Liver (tissue), 7 donors: ENCODE measurements at regions not wholly inside any gene's neighbourhood (a gene's known extent, or its start where the extent isn't known, plus 50 kb on each side); places are given as distances from the start of the nearest gene placed in this dataset.
A peak's percentile ranks its signal among the peaks of the same experiment; 100 is the strongest.
"Not testable (repeated sequence)": the region's sequence is repeated elsewhere in the genome, so short reads cannot be mapped to it uniquely, and the experiment has no call there.

Source experiments
- DNase-seq: peaks from one replicate; pipeline ENCODE4 v3.0.0-alpha.2; 2017; ENCODE audit warnings: low spot score
- H3K27ac ChIP-seq, 2 donors: one replicate each; pipeline ENCODE4 v1.7.0; 2013; ENCODE audit warnings: inconsistent platforms in 2 of 2, low read length in 2 of 2, control low read depth in 1 of 2, low read depth in 1 of 2, mild to moderate bottlenecking in 1 of 2
- H3K27me3 ChIP-seq, 4 donors: one replicate each; pipeline versions ENCODE4 v1.6.1 to v1.7.0; 2013; ENCODE audit warnings: low read length in 3 of 4, inconsistent platforms in 1 of 4, mild to moderate bottlenecking in 1 of 4, moderate library complexity in 1 of 4; ENCODE audit not compliant: control insufficient read depth in 4 of 4, insufficient read depth in 4 of 4
- H3K36me3 ChIP-seq, 4 donors: one replicate each; pipeline versions ENCODE4 v1.6.1 to v1.7.0; 2013; ENCODE audit warnings: low read length in 3 of 4, mild to moderate bottlenecking in 3 of 4, low read depth in 1 of 4, moderate library complexity in 1 of 4; ENCODE audit not compliant: control insufficient read depth in 4 of 4, insufficient read depth in 3 of 4
- H3K4me1 ChIP-seq, 4 donors: one replicate each; pipeline versions ENCODE4 v1.6.1 to v1.7.0; 2013; ENCODE audit warnings: low read length in 3 of 4, mild to moderate bottlenecking in 3 of 4, moderate library complexity in 1 of 4; ENCODE audit not compliant: control insufficient read depth in 4 of 4, insufficient read depth in 4 of 4
- H3K4me3 ChIP-seq, 3 donors: one replicate each; pipeline versions ENCODE4 v1.6.1 to v1.7.0; 2013; ENCODE audit warnings: low read length in 3 of 3, control low read depth in 1 of 3, low read depth in 1 of 3, mild to moderate bottlenecking in 1 of 3
- H3K9ac ChIP-seq, 2 donors: one replicate each; pipeline ENCODE4 v1.7.0; 2013; ENCODE audit warnings: low read length in 2 of 2, mild to moderate bottlenecking in 2 of 2, moderate library complexity in 2 of 2, control low read depth in 1 of 2, low read depth in 1 of 2
- H3K9me3 ChIP-seq, 4 donors: one replicate each; pipeline versions ENCODE4 v1.6.1 to v1.7.0; 2013; ENCODE audit warnings: low read length in 3 of 4; ENCODE audit not compliant: control insufficient read depth in 4 of 4
- NR2F2 ChIP-seq: IDR thresholded peaks from 2 replicates; pipeline ENCODE4 v1.6.1; 2016; ENCODE audit warnings: antibody characterized with exemption
- RAD21 ChIP-seq, 2 donors: IDR thresholded peaks; 2 replicates each; pipeline ENCODE4 v1.6.1; 2016; ENCODE audit warnings: antibody characterized with exemption in 2 of 2, mild to moderate bottlenecking in 2 of 2
- SP1 ChIP-seq: IDR thresholded peaks from 2 replicates; pipeline ENCODE4 v1.6.1; 2018; ENCODE audit warnings: antibody characterized with exemption, mild to moderate bottlenecking
- WGBS: extraction: QIAGEN DNeasy Blood & Tissue Kit; methylation state at CpG from one replicate; pipeline ENCODE4 v1.1.7; 2013; 5-methylcytosine and 5-hydroxymethylcytosine counted together
- donor health status: healthy.
- donor health status: healthy.
- donor health status: healthy.
- donor health status: healthy.

DNA sequence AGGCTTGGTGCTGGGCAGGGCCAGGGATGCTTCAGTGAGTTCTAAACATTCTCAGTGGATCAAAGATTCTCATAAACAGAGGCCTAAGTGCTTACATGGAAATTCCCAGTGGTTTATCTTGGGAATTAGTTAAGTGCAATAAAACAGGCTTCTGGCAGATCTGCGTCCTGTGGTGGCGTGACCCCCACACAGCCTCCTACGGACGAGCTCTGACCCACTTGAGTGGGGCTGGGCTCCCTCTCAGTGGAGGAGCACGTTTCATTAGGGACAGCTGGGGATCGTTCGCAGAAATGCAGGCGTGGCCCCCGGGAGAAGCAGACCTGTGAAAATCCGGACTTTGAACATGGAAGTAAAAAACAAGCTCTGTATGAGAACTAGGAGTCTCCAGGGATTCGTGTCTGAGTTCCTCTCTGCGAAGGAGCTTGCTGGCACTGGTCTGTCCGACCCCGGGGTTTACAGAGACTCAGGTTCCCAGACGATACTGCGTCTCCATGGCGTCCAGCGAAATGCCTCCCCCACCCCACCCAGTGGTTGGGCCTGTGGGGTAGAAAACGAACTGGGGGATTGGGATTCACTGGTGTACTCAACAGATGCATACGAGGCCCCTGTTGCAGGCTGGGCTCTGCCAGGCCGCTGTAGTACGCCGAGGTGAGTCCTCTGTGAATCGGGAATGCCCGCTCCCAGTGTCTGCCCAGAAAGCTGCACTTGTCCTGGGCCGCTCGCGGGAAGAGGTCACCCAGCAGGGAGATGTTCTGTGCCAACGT, 117.6 kb downstream of the NPIPB11 start:
- H3K36me3 ChIP-seq, DNase-seq, H3K4me3 ChIP-seq, H3K4me1 ChIP-seq, H3K27me3 ChIP-seq, H3K9me3 ChIP-seq, H3K9ac ChIP-seq: not testable (repeated sequence)
- H3K27ac ChIP-seq: peak overlapping the region; percentile 31 to 57
- 81% methylated on average over 29 of the region's 29 CpGs for WGBS
- peak; percentile 11 for TF ChIP-seq SP1
- TF ChIP-seq RAD21 (IDR thresholded peaks at IDR 0.05): peak in 1 of 2 donors; percentile 14
- TF ChIP-seq NR2F2: peak; percentile 40

DNA sequence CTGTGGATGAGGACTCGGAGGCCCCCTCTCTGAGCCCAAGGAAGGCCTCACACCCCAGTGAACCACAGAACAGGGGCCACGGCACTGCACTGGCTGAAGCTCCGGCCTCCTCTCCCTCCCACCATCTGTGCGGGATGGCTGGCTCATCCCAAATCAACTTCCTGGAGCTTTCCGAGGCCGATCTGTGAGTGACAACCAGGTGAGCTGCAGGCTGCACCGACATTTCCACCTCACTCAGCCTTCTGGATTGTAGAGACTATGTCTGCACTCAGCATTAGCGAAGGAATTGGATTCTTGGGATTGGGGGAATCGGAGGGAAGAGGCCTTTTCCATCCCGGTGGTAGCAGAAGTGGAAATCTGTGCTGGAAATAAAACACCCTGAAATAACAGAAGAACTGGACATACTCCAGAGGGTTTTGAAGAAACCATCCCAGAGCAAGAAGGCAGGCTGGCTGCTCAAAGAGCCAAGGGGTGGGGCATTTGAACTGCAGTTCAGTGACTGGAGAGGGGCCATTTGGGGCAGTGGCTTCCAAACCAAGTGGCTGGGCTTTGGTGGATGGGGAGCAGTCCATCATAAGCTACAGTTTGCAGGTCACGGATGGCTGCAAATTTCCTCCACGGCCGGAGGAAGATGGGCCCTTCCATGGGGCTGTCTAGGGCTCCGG, 118.5 kb downstream of the NPIPB11 start:
- WGBS: 89% methylated on average over 14 of the region's 14 CpGs
- H3K27me3 ChIP-seq, H3K4me1 ChIP-seq, H3K9ac ChIP-seq, H3K36me3 ChIP-seq, H3K9me3 ChIP-seq, H3K4me3 ChIP-seq, DNase-seq: not testable (repeated sequence)
- H3K27ac ChIP-seq: peak overlapping the region; percentile 35 to 42

- 95% methylated on average over 5 of the region's 5 CpGs for WGBS
- DNase-seq, H3K9ac ChIP-seq, H3K27me3 ChIP-seq, H3K36me3 ChIP-seq, H3K4me3 ChIP-seq, H3K27ac ChIP-seq, H3K9me3 ChIP-seq, H3K4me1 ChIP-seq: not testable (repeated sequence)
These were observed 119.3 kb downstream of the NPIPB11 start for GRCh38 chr16:29287246-29287645.

DNA sequence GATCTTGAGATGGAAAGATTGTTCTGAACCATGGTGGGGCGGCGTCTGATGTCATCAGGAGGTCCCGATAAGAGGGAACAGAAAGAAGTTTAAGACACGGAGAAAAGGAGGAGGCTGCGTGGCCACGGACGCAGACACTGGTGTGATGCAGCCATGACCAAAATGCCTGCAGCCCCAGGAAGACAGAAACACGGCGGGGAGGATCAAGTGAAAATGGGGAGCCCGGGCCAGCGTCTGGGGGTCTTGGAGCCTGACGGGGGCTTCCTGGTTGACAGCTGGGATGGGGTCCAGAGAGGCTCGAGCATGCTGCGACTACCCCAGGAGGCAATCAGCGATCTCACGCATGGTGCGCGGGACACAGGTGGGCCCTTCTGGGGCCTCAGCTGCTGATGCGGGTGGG, 119.7 kb downstream of the NPIPB11 start:
- not testable (repeated sequence) for H3K4me3 ChIP-seq, H3K27ac ChIP-seq, DNase-seq, H3K9me3 ChIP-seq, H3K9ac ChIP-seq, H3K36me3 ChIP-seq, H3K4me1 ChIP-seq, H3K27me3 ChIP-seq
- 95% methylated on average over 18 of the region's 19 CpGs for WGBS

DNA sequence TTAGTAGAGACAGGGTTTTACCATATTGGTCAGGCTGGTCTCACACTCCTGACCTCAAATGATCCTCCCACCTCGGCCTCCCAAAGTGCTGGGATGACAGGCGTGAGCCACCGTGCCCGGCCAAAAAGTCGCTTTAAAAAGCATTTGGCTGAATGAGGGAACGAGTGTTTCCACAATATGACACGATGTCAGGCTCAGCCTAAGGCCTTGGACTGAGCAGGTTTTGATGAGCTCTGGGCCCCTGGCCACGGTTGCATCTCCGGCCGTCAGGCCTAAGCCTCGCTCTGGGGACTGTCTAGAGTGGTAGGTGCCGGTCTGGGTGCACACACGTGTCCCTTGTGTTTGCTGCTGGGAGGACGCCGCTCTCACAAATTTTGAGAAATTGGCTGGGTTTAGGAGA, 120.3 kb downstream of the NPIPB11 start:
- not testable (repeated sequence) for H3K4me3 ChIP-seq, H3K27ac ChIP-seq, H3K9ac ChIP-seq, H3K4me1 ChIP-seq, H3K36me3 ChIP-seq, H3K27me3 ChIP-seq, H3K9me3 ChIP-seq, DNase-seq
- WGBS: 95% methylated on average over 15 of the region's 15 CpGs

DNA sequence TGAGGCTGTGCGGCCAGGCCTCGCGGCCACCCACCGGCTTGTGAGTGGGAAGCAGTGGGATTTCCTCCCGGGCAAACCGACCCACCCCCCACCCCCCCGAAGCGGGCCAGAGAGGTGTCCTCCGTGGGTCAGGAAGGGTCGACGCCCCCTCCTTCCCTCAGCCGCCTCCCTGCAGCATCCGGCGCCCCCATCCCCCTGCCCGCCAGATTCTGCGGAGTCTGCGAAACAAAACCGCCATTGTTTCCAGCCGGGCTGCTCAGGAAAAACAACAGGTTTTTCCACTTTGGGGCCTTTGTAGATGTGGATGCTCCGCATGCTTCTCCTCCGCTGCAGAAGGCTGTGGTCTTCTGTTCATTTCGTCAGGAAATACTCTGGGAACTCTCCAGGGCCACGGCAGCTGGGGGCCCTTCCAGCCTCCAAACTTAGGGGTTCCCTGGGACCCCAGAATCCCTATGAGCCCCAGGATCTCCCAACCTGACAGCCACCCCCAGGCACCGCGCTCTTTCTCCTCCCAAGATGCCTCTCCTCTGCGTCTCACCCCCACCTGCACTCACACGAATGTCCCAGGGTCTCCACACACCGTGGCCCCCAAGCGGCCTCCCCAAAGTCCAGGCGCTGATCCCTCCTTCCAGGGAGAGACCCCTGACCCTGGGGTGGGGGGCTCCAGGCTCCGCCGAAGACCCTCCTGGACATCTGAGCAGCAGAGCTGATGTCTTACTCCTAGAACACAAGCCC, 121.2 kb downstream of the NPIPB11 start:
- not testable (repeated sequence) for H3K4me1 ChIP-seq, H3K9ac ChIP-seq, H3K9me3 ChIP-seq, H3K4me3 ChIP-seq, H3K27me3 ChIP-seq, H3K36me3 ChIP-seq, DNase-seq
- peak overlapping the region in 1 of 2 donors; percentile 31 for H3K27ac ChIP-seq
- 66% methylated on average over 32 of the region's 32 CpGs for WGBS

DNA sequence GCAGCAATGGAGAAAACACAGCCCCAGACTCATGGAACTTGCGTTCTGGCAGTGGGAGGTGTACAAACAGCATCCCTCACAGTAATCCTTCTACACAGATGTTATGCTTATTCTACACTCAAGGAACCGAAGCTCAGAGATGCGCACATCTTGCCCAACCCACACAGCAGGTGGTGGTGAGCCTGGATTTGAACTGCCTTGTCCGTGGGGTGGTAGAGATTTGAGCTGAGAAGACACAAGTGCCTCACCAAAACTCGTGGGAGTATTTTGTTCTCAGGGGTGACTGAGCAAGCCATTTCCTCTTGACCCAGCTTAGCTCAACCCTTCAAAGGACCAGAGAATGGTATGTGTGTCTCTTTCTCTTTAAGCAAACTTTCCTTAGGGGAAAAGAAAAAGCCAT, 121.8 kb downstream of the NPIPB11 start:
- not testable (repeated sequence) for H3K9me3 ChIP-seq, H3K4me1 ChIP-seq, H3K36me3 ChIP-seq, H3K27me3 ChIP-seq, H3K9ac ChIP-seq, H3K4me3 ChIP-seq, DNase-seq
- H3K27ac ChIP-seq: peak overlapping the region in 1 of 2 donors; percentile 31
- 85% methylated on average over 5 of the region's 5 CpGs for WGBS

DNA sequence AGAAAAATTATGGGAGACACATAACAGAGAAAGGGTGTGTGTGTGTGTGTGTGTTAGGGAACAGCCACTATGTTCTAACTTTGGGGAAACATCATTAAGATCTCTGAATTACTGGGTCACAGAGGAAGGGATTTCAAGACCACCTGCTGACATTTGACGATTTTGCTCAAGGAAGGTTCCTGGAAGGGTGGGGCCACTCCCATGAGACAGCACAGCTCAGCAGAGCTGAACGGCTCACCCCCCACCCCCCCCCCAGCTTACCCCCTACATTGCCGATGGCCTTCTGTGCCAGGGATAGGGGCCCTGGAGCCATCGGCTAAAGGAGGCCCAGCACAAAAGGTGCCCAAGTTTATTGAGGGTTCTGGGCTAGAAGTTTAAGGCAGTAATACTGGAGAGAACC, 122.4 kb downstream of the NPIPB11 start:
- not testable (repeated sequence) for H3K4me3 ChIP-seq, H3K36me3 ChIP-seq, H3K9me3 ChIP-seq, DNase-seq, H3K9ac ChIP-seq, H3K27ac ChIP-seq, H3K4me1 ChIP-seq, H3K27me3 ChIP-seq
- WGBS: 80% methylated on average over 4 of the region's 4 CpGs
